Psoas muscle (tissue), 7 donors: ENCODE measurements at regions not wholly inside any gene's neighbourhood (a gene's known extent, or its start where the extent isn't known, plus 50 kb on each side); places are given as distances from the start of the nearest gene placed in this dataset.

ENCODE experiments used
- ATAC-seq, 4 donors: fragments of 200-7000 bp; cut with Tn5 transposase; one replicate each; pipeline ENCODE4 v1.9.1; 2020; ENCODE audit warnings: moderate library complexity in 3 of 4, mild to moderate bottlenecking in 2 of 4
- DNase-seq, 2 donors: peaks; one replicate each; pipeline ENCODE4 v3.0.0-alpha.2; 2020
- H3K27ac ChIP-seq: fragments of 200-600 bp; one replicate; pipeline ENCODE4 v1.8.0; 2022
- H3K27me3 ChIP-seq, 3 donors: fragments of 200-600 bp in 1 of 3; one replicate each; pipeline versions ENCODE4 v1.6.1 to v1.8.0; 2013 to 2022; ENCODE audit warnings: low read length in 2 of 3, mild to moderate bottlenecking in 2 of 3, moderate library complexity in 1 of 3; ENCODE audit not compliant: insufficient read depth in 3 of 3
- H3K36me3 ChIP-seq, 2 donors: fragments of 200-600 bp in 1 of 2; one replicate each; pipeline versions ENCODE4 v1.6.1 to v1.8.0; 2013 to 2022; ENCODE audit warnings: low read depth in 1 of 2, mild to moderate bottlenecking in 1 of 2, moderate library complexity in 1 of 2; ENCODE audit not compliant: insufficient read depth in 1 of 2
- H3K4me1 ChIP-seq: fragments of 200-600 bp; one replicate; pipeline ENCODE4 v1.8.0; 2022
- H3K4me3 ChIP-seq: fragments of 200-600 bp; one replicate; pipeline ENCODE4 v1.8.0; 2022; ENCODE audit warnings: mild to moderate bottlenecking
- H3K9me3 ChIP-seq: fragments of 200-600 bp; one replicate; pipeline ENCODE4 v1.8.0; 2022
- WGBS, 3 donors: extraction: QIAGEN DNeasy Blood & Tissue Kit; methylation state at CpG; one replicate each; pipeline versions ENCODE4 v1.1.6 to v1.1.7; 2013; 5-methylcytosine and 5-hydroxymethylcytosine counted together
- intact Hi-C, 2 donors: fragments of 100-400 bp; cut with DNase I; formaldehyde crosslinking; loops; one replicate each; pipeline versions ENCODE4 v1.11.0 to v1.14.2; 2022
- TF ChIP-seq, protein P1 (sequence below): fragments of 200-600 bp; IDR thresholded peaks from one replicate; pipeline ENCODE4 v1.8.0; 2022; ENCODE audit warnings: antibody characterized with exemption
- donor health status: healthy with polysubstance abuse.
- donor health status: DM: no; HTN: no; CAD: no; lungs with moderate emphysema.
- donor health status: Bipolar disorder and iron deficiency.
- donor health status: healthy.
- donor health status: DM: yes; HTN: yes; CAD: no.
- donor health status: DM: no; HTN: no; CAD: no.
- donor health status: DM: yes; HTN: yes; CAD: no.

DNA sequence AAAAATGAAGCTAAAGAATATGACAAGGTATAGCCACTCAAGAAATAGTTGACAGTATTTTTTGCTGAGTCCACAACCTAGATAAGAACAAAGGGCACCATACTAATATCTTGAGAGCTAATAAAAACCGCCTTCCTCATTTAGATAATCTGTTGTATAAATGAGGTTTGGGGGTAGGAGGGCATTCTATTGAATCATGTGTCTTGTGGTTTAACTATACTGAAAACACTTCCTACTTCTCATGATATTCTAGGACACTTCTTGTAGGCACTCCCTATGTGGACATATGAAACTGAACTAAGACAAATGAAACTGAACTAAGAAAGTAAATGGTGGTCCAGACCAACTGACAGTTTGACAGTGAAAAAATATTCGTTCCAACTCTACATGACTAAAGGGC, 1268.5 kb upstream of the C9orf72 start:
- TF ChIP-seq, protein P1, sequence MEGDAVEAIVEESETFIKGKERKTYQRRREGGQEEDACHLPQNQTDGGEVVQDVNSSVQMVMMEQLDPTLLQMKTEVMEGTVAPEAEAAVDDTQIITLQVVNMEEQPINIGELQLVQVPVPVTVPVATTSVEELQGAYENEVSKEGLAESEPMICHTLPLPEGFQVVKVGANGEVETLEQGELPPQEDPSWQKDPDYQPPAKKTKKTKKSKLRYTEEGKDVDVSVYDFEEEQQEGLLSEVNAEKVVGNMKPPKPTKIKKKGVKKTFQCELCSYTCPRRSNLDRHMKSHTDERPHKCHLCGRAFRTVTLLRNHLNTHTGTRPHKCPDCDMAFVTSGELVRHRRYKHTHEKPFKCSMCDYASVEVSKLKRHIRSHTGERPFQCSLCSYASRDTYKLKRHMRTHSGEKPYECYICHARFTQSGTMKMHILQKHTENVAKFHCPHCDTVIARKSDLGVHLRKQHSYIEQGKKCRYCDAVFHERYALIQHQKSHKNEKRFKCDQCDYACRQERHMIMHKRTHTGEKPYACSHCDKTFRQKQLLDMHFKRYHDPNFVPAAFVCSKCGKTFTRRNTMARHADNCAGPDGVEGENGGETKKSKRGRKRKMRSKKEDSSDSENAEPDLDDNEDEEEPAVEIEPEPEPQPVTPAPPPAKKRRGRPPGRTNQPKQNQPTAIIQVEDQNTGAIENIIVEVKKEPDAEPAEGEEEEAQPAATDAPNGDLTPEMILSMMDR, result no peak
- Histone ChIP-seq H3K27ac (no peak overlapping the region), H3K36me3 (no peaks in the 10 kb centered on the region), H3K4me1 (no peaks in the 10 kb centered on the region), H3K27me3 (no peaks in the 10 kb centered on the region), H3K9me3 (no peaks in the 10 kb centered on the region), H3K4me3 (no peak overlapping the region)
- no peak for ATAC-seq
- WGBS, 3 donors, result 83 to 87% (median 87%) methylated on average over 2 of the region's 2 CpGs
- intact Hi-C loops, result no loop called here
- no peak for DNase-seq

DNA sequence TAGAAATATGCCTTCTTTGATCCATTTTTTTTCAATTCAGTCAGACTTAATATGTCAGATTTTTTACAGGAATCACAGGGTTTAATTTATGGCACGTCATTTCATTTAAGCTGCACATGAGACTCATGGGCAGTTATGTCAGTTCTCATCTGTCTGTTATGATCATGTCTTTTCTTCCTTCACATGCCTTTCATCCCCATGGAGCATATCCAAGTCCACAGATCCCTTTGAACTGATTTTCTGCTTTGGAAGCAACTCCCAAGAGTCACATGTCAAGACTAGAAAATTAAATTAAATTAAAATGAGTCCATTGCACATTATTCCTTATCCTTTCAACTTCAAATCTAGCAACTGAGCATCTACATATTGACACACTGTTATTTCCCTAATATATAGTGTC, 1274.0 kb upstream of the C9orf72 start:
- Histone ChIP-seq H3K27ac (no peak overlapping the region), H3K9me3 (no peaks in the 10 kb centered on the region)
- 54 to 80% (median 69%) methylated on average over 1 of the region's 1 CpG for WGBS, 3 donors

DNA sequence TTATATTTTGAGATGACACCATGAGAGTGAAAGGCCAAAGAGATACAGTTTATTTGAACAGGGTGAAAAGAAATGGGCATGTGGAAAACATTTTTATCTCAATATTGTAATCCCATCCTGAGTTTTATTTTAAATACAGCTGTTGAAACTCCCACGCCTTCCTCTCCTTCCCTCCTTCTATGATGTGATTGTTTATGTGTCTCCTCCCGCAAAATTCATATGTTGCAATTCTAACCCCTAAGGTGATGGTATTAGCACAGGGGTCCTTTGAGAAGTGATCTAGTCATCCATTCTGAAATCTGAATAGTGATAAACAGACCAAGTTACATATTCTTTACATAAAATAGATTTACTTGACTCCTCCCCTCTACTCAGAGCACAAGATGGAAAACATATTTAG, 1275.4 kb upstream of the C9orf72 start:
- no peak for DNase-seq

More for the DNA sequence above, 1274.0 kb upstream of the C9orf72 start:
- Histone ChIP-seq H3K27me3 (no peaks in the 10 kb centered on the region), H3K36me3 (no peaks in the 10 kb centered on the region), H3K4me1 (no peaks in the 10 kb centered on the region), H3K4me3 (no peak overlapping the region)
- TF ChIP-seq, protein P1, result no peak
- DNase-seq (no peak), ATAC-seq (no peak)
- intact Hi-C loops, result no loop called here

DNA sequence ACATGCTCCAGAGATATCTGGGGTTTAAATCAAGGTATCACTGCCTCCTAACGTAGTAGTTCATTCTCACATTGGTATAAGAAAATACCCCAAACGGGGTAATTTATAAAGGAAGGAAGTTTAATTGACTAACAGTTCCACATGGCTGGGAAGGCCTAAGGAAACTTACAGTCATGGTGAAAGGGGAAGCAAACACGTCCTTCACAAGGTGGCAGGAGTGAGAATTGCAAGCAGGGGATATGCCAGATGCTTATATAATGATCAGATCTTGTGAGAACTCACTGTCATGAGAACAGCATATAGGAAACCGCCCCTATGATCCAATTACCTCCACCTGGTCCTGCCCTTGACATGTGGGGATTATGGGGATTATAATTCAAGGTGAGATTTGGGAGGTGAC, 1280.2 kb upstream of the C9orf72 start:
- ATAC-seq, result no peak
- TF ChIP-seq, protein P1, result no peak

More for the DNA sequence above, 1275.4 kb upstream of the C9orf72 start:
- no peak for ATAC-seq
- TF ChIP-seq, protein P1, result no peak
- no peak overlapping the region for H3K27ac ChIP-seq
- H3K27me3 ChIP-seq, result no peaks in the 10 kb centered on the region
- WGBS, 3 donors, result 80 to 88% (median 81%) methylated on average over 2 of the region's 2 CpGs
- H3K4me3 ChIP-seq, result no peak overlapping the region
- no peaks in the 10 kb centered on the region for H3K9me3 ChIP-seq
- intact Hi-C loops, result no loop called here
- no peaks in the 10 kb centered on the region for H3K4me1 ChIP-seq
- H3K36me3 ChIP-seq, result no peaks in the 10 kb centered on the region

DNA sequence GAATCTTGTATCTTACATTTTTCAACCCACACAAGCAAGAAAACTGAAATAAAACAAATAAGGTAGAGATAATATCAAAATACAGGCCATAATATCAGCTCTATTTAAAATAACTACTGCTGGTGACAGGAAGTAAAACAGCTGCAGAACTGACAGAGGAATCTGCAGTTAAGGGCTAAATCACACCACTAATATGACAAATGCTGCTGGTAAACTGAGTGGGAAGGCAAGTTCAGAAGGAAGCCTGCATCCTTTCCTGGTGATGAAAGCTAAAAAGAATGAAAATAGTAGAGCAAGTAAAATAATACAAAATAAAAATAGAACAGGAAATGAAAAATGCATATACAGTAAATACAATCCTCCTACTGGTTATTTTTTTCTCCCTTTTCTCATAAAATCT, 1293.7 kb upstream of the C9orf72 start:
- intact Hi-C loops, result no loop called here
- no peaks in the 10 kb centered on the region for H3K9me3 ChIP-seq
- no peaks in the 10 kb centered on the region for H3K4me1 ChIP-seq
- TF ChIP-seq, protein P1, result no peak
- DNase-seq (no peak), ATAC-seq (no peak)
- H3K4me3 ChIP-seq, result no peak overlapping the region
- no peaks in the 10 kb centered on the region for H3K36me3 ChIP-seq
- no peaks in the 10 kb centered on the region for H3K27me3 ChIP-seq
- H3K27ac ChIP-seq, result no peak overlapping the region

More for the DNA sequence above, 1280.2 kb upstream of the C9orf72 start:
- H3K4me3 ChIP-seq, result no peak overlapping the region
- DNase-seq, result no peak
- no peaks in the 10 kb centered on the region for H3K9me3 ChIP-seq
- WGBS, 3 donors, result 44 to 55% (median 55%) methylated on average over 4 of the region's 4 CpGs
- intact Hi-C loops, result no loop called here
- no peaks in the 10 kb centered on the region for H3K27me3 ChIP-seq
- no peak overlapping the region for H3K27ac ChIP-seq
- H3K36me3 ChIP-seq, result no peaks in the 10 kb centered on the region
- H3K4me1 ChIP-seq, result no peaks in the 10 kb centered on the region
